ENCODE measurements at regions not wholly inside any gene's neighbourhood (a gene's known extent, or its start where the extent isn't known, plus 50 kb on each side); places are given as distances from the start of the nearest gene placed in this dataset.

- intact Hi-C loops (cut with micrococcal nuclease): no loop called here
These were observed 440.3 kb downstream of the MED13L start for GRCh38 chr12:115837220-115837619.

GRCh38 chr12:115835445-115835844 is 442.0 kb downstream of the MED13L start:
- no peak overlapping the region for H3K9ac ChIP-seq (ENCODE audit: insufficient read depth, low read length, poor library complexity, severe bottlenecking)
- no peaks in the 10 kb centered on the region for H3K4me1 Mint-ChIP-seq

More at GRCh38 chr12:115837220-115837619, 440.3 kb downstream of the MED13L start:
- no peaks in the 10 kb centered on the region for H3K36me3 ChIP-seq (replicated peaks in 1 of 2; ENCODE audit: control insufficient read depth in 1 of 2, insufficient read depth in 2 of 2, low read length in 2 of 2)
- H3K4me1 ChIP-seq (ENCODE audit: control insufficient read depth in 1 of 2, insufficient read depth in 2 of 2, low read length in 2 of 2): no peaks in the 10 kb centered on the region
- no peak for DNase-seq
- Mint-ChIP-seq H3K27me3 (ENCODE audit: low read depth in 3 of 3) (peaks cover 4 to 12% (median 6%) of the 10 kb centered on the region in 3 donors), H3K27ac (no peak overlapping the region), H3K36me3 (no peaks in the 10 kb centered on the region), H3K4me3 (no peak overlapping the region), H3K9me3 (peaks cover 0 to 3% (median 0%) of the 10 kb centered on the region in 7 donors), H3K4me1 (no peaks in the 10 kb centered on the region)
- H3K79me2 ChIP-seq (ENCODE audit: insufficient read depth, low read length): no peaks in the 10 kb centered on the region
- no peak for TF ChIP-seq CTCF (IDR thresholded peaks at IDR 0.05)
- H3K9ac ChIP-seq (ENCODE audit: insufficient read depth, low read length, poor library complexity, severe bottlenecking): no peak overlapping the region
- no peak overlapping the region for H3K4me2 ChIP-seq (replicated peaks; ENCODE audit: extremely low read depth, low read length, poor library complexity, severe bottlenecking)
- no peak overlapping the region for H2AFZ ChIP-seq (ENCODE audit: insufficient read depth, low read depth, low read length, poor library complexity, severe bottlenecking)
- H3K9me3 ChIP-seq (replicated peaks in 1 of 2; ENCODE audit: control insufficient read depth in 1 of 2, insufficient read depth in 1 of 2, low read length in 2 of 2): no peaks in the 10 kb centered on the region
- WGBS (ENCODE audit: insufficient coverage): 100% methylated on average over 1 of the region's 2 CpGs
- no peak overlapping the region for H3K27ac ChIP-seq (ENCODE audit: low read depth in 1 of 2, low read length in 2 of 2)
- H4K20me1 ChIP-seq (ENCODE audit: insufficient read depth, low read length): no peaks in the 10 kb centered on the region
- no peaks in the 10 kb centered on the region for H3K27me3 ChIP-seq (ENCODE audit: control insufficient read depth in 2 of 2, insufficient read depth in 2 of 2, low read length in 2 of 2)
- H3K4me3 ChIP-seq (replicated peaks in 1 of 3; ENCODE audit: low read depth in 2 of 3, low read length in 3 of 3): no peak overlapping the region

More at GRCh38 chr12:115835445-115835844, 442.0 kb downstream of the MED13L start:
- DNase-seq: no peak
- no peak overlapping the region for H2AFZ ChIP-seq (ENCODE audit: insufficient read depth, low read depth, low read length, poor library complexity, severe bottlenecking)
- no peaks in the 10 kb centered on the region for H3K9me3 ChIP-seq (replicated peaks in 1 of 2; ENCODE audit: control insufficient read depth in 1 of 2, insufficient read depth in 1 of 2, low read length in 2 of 2)
- no peaks in the 10 kb centered on the region for H3K4me1 ChIP-seq (ENCODE audit: control insufficient read depth in 1 of 2, insufficient read depth in 2 of 2, low read length in 2 of 2)
- WGBS (ENCODE audit: insufficient coverage): 100% methylated on average over 1 of the region's 4 CpGs
- Mint-ChIP-seq H3K27me3 (ENCODE audit: low read depth in 3 of 3) (peaks cover 4 to 11% (median 6%) of the 10 kb centered on the region in 3 donors), H3K4me3 (no peak overlapping the region), H3K9me3 (peaks cover 0 to 3% (median 0%) of the 10 kb centered on the region in 7 donors), H3K27ac (no peak overlapping the region), H3K36me3 (no peaks in the 10 kb centered on the region)
- H3K27ac ChIP-seq (ENCODE audit: low read depth in 1 of 2, low read length in 2 of 2): no peak overlapping the region
- H3K4me2 ChIP-seq (replicated peaks; ENCODE audit: extremely low read depth, low read length, poor library complexity, severe bottlenecking): no peak overlapping the region
- H4K20me1 ChIP-seq (ENCODE audit: insufficient read depth, low read length): no peaks in the 10 kb centered on the region
- no peaks in the 10 kb centered on the region for H3K27me3 ChIP-seq (ENCODE audit: control insufficient read depth in 2 of 2, insufficient read depth in 2 of 2, low read length in 2 of 2)
- H3K4me3 ChIP-seq (replicated peaks in 1 of 3; ENCODE audit: low read depth in 2 of 3, low read length in 3 of 3): no peak overlapping the region
- no peaks in the 10 kb centered on the region for H3K36me3 ChIP-seq (replicated peaks in 1 of 2; ENCODE audit: control insufficient read depth in 1 of 2, insufficient read depth in 2 of 2, low read length in 2 of 2)
- TF ChIP-seq CTCF (IDR thresholded peaks at IDR 0.05): no peak
- H3K79me2 ChIP-seq (ENCODE audit: insufficient read depth, low read length): no peaks in the 10 kb centered on the region
- intact Hi-C loops (cut with micrococcal nuclease): no loop called here
